Mucosa of rectum (tissue), 2 donors: ENCODE measurements at regions not wholly inside any gene's neighbourhood (a gene's known extent, or its start where the extent isn't known, plus 50 kb on each side); places are given as distances from the start of the nearest gene placed in this dataset.
"Not testable (repeated sequence)": the region's sequence is repeated elsewhere in the genome, so short reads cannot be mapped to it uniquely, and the experiment has no call there.

ENCODE experiments used
- H3K27ac ChIP-seq, 2 donors: one replicate each; pipeline ENCODE4 v1.7.0; 2013; ENCODE audit warnings: inconsistent platforms in 2 of 2, low read depth in 2 of 2, low read length in 2 of 2
- H3K27me3 ChIP-seq, 2 donors: one replicate each; pipeline ENCODE4 v1.7.0; 2013; ENCODE audit warnings: low read length in 2 of 2; ENCODE audit not compliant: control insufficient read depth in 2 of 2, insufficient read depth in 2 of 2
- H3K36me3 ChIP-seq, 2 donors: one replicate each; pipeline ENCODE4 v1.7.0; 2013; ENCODE audit warnings: low read length in 2 of 2; ENCODE audit not compliant: control insufficient read depth in 2 of 2, insufficient read depth in 2 of 2
- H3K4me1 ChIP-seq, 2 donors: one replicate each; pipeline ENCODE4 v1.7.0; 2013; ENCODE audit warnings: low read length in 2 of 2, mild to moderate bottlenecking in 1 of 2; ENCODE audit not compliant: control insufficient read depth in 2 of 2, insufficient read depth in 2 of 2
- H3K4me3 ChIP-seq, 2 donors: one replicate each; pipeline ENCODE4 v1.7.0; 2013; ENCODE audit warnings: low read length in 2 of 2
- H3K9ac ChIP-seq, 2 donors: one replicate each; pipeline ENCODE4 v1.7.0; 2013; ENCODE audit warnings: low read length in 2 of 2, low read depth in 1 of 2, mild to moderate bottlenecking in 1 of 2
- H3K9me3 ChIP-seq, 2 donors: one replicate each; pipeline ENCODE4 v1.7.0; 2013; ENCODE audit warnings: low read length in 2 of 2; ENCODE audit not compliant: control insufficient read depth in 2 of 2
- donor health status: healthy.
- donor health status: Normal muscosa, but diverticular disease.

DNA sequence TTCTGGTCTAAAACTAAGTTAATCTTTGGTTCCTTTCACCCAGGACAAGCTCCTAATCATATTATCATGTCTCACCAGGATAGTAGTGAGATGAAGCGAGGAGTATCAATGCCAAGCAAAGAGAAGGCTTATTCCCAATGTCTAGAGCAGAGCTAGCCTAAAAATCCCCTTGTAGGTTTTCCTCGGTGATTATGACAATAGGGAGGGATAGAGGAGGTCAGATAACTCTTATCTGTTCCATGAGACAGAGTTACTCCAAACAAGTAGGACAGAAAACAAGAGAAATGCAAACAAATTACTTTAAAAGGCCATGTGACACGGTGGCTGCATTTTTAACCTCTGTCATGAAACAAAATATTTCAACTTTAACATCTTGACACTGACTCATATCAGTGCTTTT, 623.1 kb downstream of the ADCYAP1 start:
- no peak overlapping the region for H3K27ac ChIP-seq
- H3K4me1 ChIP-seq: no peaks in the 10 kb centered on the region
- no peaks in the 10 kb centered on the region for H3K36me3 ChIP-seq
- peaks cover 0 to 6% of the 10 kb centered on the region in 2 donors for H3K9me3 ChIP-seq
- H3K4me3 ChIP-seq: no peak overlapping the region
- no peak overlapping the region for H3K9ac ChIP-seq
- H3K27me3 ChIP-seq: no peaks in the 10 kb centered on the region

DNA sequence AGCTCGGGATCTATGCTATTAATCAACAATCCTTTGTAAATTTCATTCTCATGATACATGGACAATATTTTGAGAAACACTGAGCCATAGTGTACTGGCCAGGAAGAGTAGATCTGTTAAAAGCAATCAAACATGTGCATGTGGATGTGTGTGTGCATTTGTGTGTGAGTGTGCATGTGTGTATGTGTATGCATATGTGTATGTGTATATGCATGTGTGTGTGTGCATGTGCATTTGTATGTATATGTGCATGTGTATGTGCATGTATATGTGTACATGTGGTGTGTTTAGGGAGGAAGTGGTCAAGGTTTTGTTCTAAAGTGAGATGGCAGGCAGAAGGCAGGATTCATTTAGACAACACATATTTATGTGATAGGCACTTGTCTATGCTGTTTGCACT, 623.8 kb downstream of the ADCYAP1 start:
- Histone ChIP-seq H3K4me3 (no peak overlapping the region), H3K9ac (no peak overlapping the region), H3K27me3 (no peaks in the 10 kb centered on the region), H3K27ac (no peak overlapping the region), H3K4me1 (no peaks in the 10 kb centered on the region), H3K36me3 (no peaks in the 10 kb centered on the region), H3K9me3 (peaks cover 0 to 6% of the 10 kb centered on the region in 2 donors)

DNA sequence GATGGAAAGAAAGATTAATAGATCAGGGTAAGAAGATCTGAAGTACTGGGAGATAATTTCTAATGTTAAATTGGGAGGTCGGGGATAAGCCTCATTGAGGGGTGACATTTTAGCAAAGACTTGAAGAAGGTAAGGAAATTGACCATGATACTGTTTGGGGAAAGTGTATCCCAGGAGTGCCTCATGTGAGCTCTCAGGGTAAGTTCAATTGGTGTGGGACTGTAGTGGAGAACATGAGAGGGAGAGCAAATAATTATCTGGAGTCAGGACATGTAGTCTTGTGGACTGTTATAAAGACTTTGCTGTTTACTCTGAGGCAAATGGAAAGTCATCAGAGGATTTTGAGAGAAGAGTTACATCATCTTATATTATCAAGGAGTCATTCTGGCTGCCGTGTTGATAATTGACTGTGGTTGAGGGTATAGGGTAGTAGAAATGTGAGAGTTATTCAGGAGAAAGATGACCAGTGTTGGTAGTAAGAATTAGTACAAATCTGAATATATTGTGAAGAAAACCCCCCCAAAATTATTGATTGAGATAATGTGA, 624.4 kb downstream of the ADCYAP1 start:
- H3K4me1 ChIP-seq: no peaks in the 10 kb centered on the region
- H3K36me3 ChIP-seq: no peaks in the 10 kb centered on the region
- no peaks in the 10 kb centered on the region for H3K27me3 ChIP-seq
- H3K27ac ChIP-seq: no peak overlapping the region
- H3K9ac ChIP-seq: no peak overlapping the region
- H3K9me3 ChIP-seq: peaks cover 0 to 6% of the 10 kb centered on the region in 2 donors
- no peak overlapping the region for H3K4me3 ChIP-seq

- no peaks in the 10 kb centered on the region for H3K4me1 ChIP-seq
- H3K4me3 ChIP-seq: no peak overlapping the region
- H3K27ac ChIP-seq: no peak overlapping the region
- H3K27me3 ChIP-seq: no peaks in the 10 kb centered on the region
- no peaks in the 10 kb centered on the region for H3K36me3 ChIP-seq
- H3K9ac ChIP-seq: no peak overlapping the region
- peaks cover 0 to 6% of the 10 kb centered on the region in 2 donors for H3K9me3 ChIP-seq
Measured at GRCh38 chr18:1530650-1531049, 626.0 kb downstream of the ADCYAP1 start.

DNA sequence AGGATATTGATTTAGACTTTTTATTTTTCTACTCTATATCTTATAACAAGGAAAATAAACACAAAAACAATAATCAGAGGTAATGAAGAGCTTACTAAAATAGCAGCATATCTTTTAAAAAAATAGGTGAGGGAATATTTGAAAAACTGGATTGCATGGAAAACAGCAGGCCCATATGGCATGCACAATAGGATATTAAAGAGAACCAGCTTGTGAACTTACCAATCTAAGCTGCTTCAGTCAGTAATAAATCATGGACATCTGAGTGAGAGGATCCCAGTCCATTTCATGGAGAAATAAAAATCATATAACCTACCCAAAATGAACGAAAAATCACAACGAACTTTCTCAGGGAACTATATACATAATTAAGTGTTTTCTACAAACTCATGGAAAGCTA, 634.6 kb downstream of the ADCYAP1 start:
- no peak overlapping the region for H3K4me3 ChIP-seq
- H3K4me1 ChIP-seq: no peaks in the 10 kb centered on the region
- no peak overlapping the region for H3K27ac ChIP-seq
- no peaks in the 10 kb centered on the region for H3K27me3 ChIP-seq
- H3K9ac ChIP-seq: no peak overlapping the region
- H3K9me3 ChIP-seq: no peaks in the 10 kb centered on the region
- H3K36me3 ChIP-seq: no peaks in the 10 kb centered on the region

DNA sequence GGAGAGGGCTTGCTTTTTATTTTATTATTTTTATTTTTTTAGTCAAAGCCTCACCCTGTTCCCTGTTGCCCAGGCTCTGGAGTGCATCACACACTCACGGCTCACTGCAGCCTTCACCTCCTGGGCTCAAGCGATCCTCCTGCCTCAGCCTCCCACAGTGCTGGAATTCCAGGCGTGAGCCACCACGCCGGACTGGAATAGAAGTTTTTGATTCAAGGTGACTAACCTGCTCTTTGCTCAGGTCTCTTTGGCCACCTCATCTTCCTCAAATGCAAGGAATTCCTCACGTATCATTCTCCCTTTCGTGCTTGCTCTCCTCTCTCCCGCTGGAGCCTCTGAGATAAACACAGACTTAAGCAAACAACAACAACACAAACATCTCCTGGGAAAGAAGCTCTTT, 636.8 kb downstream of the ADCYAP1 start:
- H3K27me3 ChIP-seq: no peaks in the 10 kb centered on the region
- H3K4me3 ChIP-seq: no peak overlapping the region
- no peak overlapping the region for H3K27ac ChIP-seq
- no peaks in the 10 kb centered on the region for H3K36me3 ChIP-seq
- H3K9me3 ChIP-seq: peaks cover 0 to 2% of the 10 kb centered on the region in 2 donors
- no peaks in the 10 kb centered on the region for H3K4me1 ChIP-seq
- no peak overlapping the region for H3K9ac ChIP-seq

DNA sequence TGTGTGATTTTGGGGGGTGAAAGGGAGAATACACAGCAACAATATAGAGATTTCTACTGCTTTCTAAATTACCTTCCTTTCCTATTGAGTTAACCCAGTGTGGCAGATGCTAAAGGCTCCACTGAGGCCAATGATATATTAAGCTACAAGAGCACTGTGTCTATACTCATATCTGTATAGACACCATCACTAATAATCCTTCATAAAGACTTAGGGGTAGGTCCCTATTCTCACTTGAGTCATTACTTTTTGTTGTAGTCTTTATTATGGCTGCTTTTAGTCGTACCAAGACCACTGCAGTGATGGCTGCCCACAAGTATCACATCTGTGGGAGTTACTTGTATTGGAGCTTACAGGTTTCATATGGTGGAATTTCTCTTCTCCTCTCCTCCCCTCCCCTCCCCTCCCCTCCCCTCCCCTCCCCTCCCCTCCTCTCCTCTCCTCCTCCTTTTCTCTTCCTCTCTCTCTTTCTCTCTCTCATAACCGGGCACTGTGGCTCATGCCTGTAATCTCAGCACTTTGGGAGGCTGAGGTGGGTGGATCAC, 637.6 kb downstream of the ADCYAP1 start:
- Histone ChIP-seq H3K9me3 (peaks cover 0 to 2% of the 10 kb centered on the region in 2 donors), H3K36me3 (no peaks in the 10 kb centered on the region), H3K27ac (no peak overlapping the region), H3K4me3 (no peak overlapping the region), H3K27me3 (no peaks in the 10 kb centered on the region), H3K4me1 (no peaks in the 10 kb centered on the region), H3K9ac (no peak overlapping the region)

DNA sequence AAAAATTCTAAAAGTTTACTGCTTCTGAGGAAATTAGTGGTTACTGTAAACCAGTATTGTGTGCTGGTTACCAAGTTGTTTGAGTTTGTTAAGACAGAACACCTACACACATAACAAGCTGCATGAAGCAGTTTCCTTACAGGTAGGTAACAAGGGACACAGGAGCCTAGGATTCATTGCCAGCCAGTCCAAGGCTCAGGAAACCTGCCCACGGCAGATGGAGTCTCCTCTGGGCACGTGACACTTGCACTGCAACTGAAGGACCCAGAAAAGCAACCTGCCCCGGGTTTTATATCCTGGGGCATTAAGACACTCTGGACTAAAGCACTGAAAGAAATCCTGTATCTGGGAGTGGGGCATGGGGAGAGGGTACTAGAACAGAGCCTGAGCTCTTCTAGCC, 639.3 kb downstream of the ADCYAP1 start:
- Histone ChIP-seq H3K4me1 (no peaks in the 10 kb centered on the region), H3K9ac (no peak overlapping the region), H3K27me3 (no peaks in the 10 kb centered on the region), H3K9me3 (peaks cover 0 to 2% of the 10 kb centered on the region in 2 donors), H3K36me3 (no peaks in the 10 kb centered on the region), H3K27ac (no peak overlapping the region), H3K4me3 (no peak overlapping the region)

DNA sequence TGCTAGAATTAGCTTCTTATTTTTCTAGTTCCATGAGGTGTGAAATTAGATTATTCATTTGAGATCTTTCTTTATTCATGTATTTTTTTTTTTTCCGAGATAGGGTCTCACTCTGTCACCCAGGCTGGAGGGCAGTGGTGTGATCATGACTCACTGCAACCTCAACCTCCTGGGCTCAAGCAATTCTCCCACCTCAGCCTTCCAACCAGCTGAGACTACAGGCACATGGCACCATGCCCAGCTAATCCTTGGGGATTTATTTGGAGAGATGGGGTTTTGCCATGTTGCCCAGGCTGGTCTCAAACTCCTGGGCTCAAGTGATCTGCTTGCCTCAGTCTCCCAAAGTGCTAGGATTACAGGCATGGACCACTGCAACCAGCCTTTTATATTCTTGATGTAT, 653.0 kb downstream of the ADCYAP1 start:
- H3K9me3 ChIP-seq, H3K9ac ChIP-seq, H3K4me3 ChIP-seq, H3K27ac ChIP-seq, H3K27me3 ChIP-seq, H3K4me1 ChIP-seq, H3K36me3 ChIP-seq: not testable (repeated sequence)

DNA sequence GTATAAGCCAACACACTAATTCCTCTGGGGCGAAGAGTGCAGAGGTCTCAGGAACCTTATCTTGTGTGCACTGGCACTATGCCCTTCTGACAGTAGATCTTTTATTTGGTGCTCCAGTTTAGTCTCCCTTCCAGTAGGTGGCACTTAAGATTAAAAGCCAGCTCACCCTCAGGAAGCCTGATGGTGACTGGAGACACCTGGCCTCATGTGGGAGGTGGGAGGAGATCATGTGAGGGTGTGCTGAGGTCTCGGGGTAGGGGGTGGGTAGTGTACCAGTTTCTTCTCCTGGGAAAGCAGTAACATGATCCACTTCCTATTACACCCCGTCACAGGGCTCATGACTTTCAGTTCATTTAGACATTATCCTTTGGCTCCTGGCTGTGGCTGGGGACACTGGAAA, 654.9 kb downstream of the ADCYAP1 start:
- Histone ChIP-seq H3K27me3 (no peaks in the 10 kb centered on the region), H3K27ac (no peak overlapping the region), H3K36me3 (no peaks in the 10 kb centered on the region), H3K4me1 (no peaks in the 10 kb centered on the region), H3K9ac (no peak overlapping the region), H3K4me3 (no peak overlapping the region), H3K9me3 (no peaks in the 10 kb centered on the region)

- no peaks in the 10 kb centered on the region for H3K36me3 ChIP-seq
- H3K4me3 ChIP-seq: no peak overlapping the region
- H3K27ac ChIP-seq: no peak overlapping the region
- H3K9ac ChIP-seq: no peak overlapping the region
- H3K9me3 ChIP-seq: peaks cover 0 to 4% of the 10 kb centered on the region in 2 donors
- H3K27me3 ChIP-seq: no peaks in the 10 kb centered on the region
- no peaks in the 10 kb centered on the region for H3K4me1 ChIP-seq
Measured at GRCh38 chr18:1564793-1565192, 660.1 kb downstream of the ADCYAP1 start.
